NCI-H187 (cell line): ENCODE measurements at regions not wholly inside any gene's neighbourhood (a gene's known extent, or its start where the extent isn't known, plus 50 kb on each side); places are given as distances from the start of the nearest gene placed in this dataset.
"Not testable (repeated sequence)": the region's sequence is repeated elsewhere in the genome, so short reads cannot be mapped to it uniquely, and the experiment has no call there.

Experiments
- DNase-seq, 2 experiments: peaks; one replicate each; lab custom pipeline; 2025; lab: John Stamatoyannopoulos, UW

DNA sequence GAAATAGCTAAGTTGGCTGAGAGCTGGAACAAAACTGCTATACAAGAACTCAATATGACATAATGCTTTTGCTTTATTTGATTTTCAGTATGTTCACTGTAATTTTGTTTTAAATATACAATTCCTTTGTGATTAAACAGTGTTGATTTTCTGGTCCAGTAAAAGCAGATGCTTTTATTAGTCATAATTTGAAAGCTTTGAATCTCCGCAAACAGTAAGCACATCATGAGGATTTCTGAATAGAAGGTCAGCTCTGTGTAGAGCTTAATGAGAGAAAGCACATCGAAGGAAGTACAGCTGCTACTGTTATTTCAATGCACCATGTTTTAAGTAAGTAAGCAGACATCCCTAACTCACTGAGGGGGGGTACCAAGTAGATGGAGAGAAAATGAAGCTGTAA lies 701.3 kb upstream of the ACO1 start:
- no peak for DNase-seq

DNA sequence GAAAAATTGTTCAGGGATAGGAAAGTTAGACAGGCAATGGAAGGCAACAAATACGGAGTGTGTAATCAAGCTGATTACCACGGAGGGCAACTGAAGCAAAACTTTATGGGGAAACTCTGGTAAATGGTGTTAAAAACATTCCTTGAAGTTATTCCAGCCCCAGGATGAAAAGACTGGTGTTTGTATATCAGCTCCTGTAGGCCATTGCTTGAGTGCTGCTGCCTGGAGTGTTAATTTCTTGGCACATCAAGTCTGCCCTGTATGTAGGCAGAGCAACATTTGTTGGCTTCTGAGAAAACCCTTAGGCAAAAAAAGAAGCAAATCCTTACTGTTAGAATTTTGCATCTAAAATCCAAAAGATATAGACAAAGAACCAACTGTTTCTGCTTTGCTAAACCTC lies 686.5 kb upstream of the ACO1 start:
- DNase-seq: no peak

DNA sequence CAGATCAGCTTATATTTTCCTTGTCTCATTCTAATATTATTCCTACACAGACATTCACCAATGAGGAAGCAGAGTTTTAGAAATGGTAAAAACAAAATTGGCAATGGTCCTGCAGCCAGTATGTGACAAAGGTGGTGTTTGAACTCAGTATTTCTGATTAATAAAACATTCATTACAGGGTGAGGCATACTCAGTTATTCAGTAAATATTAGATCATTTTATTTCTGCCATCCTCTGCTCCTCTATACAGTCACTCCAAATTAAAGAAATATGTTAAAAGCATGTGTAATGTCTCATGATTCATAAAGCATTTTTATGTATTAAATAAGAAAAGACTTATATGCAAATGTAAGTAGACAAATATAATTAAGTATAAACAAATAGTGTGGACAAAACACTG lies 684.6 kb upstream of the ACO1 start:
- no peak for DNase-seq

DNA sequence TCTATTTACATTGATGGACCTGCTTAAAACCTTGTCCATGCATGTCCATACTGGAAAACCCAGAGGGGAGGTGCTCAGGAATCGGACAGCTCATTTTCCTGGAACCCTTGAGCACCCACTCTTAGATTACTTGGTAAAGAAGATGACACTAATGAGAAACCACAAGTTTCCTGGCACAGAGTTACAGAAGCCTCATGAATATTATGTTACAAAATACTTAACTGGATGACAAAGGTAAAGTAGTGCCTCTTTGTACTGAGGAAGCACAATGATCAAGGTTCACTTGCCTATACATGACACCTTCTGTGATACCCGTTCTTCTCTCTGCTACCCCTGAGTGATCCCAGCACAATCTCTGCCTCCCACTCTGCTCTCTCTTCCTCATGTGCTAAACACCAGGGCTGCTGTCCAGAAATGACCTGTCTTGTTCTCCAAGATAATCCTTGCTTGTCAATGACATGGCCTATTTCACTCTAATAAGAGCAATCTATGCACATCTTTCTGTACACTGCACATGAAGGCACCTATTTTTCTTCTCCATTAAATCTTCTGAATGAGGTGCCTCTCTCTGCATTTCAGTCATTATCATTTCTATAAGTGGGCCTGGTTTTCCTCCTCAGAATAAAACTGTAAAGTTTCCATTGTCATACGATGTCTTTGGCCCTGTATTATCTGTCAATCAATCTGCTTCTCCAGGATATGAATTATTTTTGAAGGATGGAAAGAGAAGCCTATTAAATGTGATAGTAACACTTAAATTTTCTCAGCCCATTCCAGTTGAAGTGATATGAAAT lies 684.0 kb upstream of the ACO1 start:
- peak in 1 of 2 experiments; percentile 16 for DNase-seq

DNA sequence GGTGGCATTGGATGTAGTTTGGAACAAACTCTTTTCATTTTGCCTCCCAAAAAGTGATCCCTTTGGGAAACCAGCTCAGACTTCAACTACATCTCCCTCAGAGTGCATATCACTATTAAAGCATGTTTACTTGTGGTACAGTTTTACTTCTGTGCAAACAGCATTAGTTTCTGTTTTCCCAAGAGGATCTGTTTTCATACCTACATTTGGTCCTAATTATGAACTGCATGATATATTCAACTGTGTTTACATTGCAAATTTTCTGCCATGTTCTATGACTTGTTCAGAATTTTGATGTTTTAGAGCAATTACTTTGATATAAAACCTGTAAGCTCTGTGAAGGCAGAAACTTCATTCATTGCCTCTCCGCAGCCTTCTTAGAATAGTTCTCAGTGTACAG lies 681.5 kb upstream of the ACO1 start:
- no peak for DNase-seq

DNA sequence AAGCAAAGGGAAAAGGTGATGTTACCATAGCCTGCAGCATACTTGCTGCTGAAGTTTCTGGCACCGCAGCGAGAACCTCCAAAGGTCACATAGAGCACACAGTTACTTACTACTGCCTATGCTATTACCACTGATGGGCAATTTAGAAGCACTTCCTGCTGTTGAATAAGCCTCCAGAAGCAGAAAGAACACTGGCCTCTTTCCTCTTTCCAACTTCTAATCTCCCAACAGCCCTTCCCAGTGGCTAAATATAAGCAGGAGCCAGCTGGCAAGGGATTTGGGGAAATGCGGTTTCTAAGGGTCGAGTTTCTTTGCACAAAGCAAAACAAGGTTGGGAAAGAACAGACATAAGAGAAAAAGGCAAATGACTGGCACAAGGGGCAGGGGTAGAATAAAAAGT lies 669.2 kb upstream of the ACO1 start:
- DNase-seq: no peak

DNA sequence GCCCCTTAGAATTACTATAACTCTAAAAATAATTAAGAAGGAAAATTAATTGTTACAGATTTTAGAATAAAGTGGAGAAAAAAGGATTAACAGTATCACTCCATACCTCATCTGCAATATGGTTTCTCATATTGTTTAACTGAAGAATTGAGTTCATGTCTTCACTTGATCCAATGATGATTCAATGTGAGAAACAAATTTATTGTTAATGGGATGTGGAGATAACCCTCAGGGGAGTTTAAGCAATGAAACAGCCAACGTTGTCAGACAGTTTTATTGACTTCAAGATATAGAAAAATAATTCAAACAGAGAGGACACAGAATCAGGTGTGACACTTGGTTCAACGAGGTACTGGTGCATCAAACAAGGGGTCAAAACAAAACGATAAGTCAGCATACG lies 665.2 kb upstream of the ACO1 start:
- no peak for DNase-seq

DNA sequence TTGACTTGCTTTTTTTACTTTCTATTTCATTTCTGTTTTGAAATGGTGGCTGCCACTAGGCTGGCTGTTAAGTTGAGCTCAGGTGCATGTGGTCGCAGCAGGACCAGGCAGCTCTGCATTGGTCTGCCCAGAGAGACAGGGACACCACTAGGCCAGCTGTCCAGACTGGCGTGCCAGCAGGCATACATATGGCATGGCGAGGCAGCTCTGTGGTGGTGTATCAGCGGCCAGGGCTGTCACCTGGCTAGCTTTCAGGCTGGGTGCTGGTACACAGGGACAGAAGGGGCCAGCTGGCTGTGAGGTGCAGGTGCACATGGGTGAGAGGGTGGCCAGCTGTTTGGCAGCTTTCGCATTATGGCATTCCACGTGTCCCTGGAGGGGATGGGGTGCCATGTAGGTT lies 654.0 kb upstream of the ACO1 start:
- no peak for DNase-seq

DNA sequence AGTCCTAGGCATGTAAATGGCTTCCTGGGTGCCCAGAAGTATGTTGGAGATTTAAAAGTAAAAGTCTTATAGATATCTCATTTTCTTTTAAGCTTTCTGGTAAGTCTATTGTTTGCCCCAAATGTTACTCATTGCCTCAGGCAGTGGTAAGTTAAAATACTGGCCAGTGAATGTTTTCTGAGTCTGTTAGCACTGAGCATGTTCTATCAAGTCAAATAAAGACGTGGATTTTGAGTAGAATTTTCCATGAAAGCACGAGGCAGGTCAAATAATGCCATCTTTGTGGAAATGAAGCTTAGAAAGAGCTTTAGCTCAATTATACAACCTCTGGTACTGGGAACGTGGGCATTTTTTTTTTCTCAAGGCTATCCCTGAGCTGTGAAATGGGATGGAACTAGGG lies 651.3 kb upstream of the ACO1 start:
- DNase-seq: no peak

DNA sequence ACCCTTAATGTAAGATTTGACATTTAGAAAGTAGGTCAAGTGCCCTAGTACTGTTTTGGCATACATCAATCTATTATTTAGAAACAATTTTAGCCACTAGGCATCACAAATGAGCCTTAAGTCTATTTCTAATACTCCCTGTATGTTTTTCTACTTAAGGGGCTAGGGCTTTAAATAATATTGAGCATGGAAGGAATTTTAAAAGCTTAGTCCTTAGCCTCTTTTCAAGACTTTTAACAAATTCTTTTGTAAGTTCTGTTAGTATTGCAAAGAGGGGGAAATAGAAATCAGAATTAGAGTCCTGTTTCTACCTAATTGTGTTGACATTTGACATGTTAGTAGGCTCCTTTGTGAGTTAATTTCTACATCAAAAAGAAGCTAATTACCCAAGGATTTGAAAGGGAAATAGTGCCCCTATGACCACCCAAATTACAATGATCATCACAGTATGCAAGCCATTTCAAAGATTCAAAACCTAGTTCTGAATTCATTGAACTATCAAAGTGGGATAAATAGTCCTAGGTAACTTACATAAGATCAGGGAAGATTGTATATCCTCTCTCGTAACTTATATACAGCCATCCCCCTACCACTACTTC lies 647.8 kb upstream of the ACO1 start:
- no peak for DNase-seq

DNA sequence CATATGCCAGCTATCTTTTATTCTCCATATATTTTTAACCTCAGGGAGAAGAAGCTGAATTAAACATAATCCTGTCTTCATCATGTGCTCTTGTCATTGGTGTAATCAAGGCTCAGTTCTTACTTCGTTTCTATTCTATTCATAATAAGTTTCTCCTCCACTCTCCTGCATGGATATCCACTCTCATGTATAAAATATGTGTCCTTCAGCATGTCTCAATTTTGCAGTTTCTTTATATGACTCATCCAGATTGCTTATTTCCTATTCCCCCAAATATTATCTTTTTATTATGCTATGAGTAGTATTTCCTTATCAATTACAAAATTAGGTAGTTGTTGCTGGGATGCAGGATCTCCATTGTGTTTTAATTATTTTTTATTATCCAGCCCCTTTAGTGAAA lies 643.7 kb upstream of the ACO1 start:
- no peak for DNase-seq

DNA sequence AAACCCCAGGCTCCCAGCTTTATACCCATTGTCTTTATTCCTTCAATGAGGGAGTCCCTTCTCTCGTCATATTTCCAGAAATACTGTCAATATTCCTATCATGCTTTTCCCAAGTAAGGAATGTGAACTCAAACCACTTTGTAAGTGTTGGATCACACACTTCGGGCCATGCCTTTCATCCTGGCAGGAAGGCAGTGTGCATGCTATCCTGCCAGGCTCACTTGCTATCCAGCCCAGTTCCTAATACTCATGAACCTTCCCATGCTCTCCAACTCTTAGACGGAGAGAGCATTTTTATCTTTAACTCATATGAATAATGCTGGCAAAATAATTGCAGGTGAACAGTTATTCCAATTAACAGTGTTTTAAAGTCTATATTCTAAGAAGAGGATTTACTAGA lies 639.9 kb upstream of the ACO1 start:
- no peak for DNase-seq

DNA sequence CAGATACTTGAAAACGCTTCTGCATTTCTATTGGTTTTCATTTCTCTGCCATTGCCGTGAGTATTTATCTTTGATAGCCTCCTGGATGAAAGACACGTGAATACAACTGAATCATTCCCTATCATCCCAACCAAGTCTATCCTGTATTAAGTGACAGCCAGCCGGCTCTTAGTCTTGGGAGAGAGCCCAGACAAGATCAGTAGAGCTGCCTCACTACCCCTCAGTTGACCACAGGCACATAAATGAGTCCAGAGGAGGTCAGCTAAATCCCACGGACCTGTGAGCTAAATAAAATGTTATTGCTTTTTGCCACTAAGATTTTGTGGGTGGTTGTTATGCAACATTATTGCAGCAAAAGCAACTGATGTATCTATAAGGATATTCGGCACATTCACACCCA lies 639.0 kb upstream of the ACO1 start:
- no peak for DNase-seq

DNA sequence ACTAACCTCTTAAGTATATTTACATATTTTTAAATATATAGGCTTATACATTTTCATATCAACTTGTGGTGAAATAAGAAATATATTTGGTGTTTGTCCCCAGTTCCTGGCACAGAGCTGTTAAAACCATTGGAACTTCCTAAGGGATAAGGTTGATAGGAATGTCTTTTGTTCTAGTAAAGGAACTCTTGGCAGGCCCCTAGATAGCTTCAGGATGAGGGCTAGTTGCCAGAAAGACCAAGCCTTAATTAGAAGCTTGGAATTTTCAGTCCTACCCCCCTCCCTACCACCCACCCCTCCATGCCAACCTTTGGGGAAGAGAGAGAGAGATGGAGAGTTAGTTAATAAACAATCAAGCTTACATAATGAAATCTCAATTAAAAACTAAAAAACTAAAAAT lies 638.6 kb upstream of the ACO1 start:
- no peak for DNase-seq

DNA sequence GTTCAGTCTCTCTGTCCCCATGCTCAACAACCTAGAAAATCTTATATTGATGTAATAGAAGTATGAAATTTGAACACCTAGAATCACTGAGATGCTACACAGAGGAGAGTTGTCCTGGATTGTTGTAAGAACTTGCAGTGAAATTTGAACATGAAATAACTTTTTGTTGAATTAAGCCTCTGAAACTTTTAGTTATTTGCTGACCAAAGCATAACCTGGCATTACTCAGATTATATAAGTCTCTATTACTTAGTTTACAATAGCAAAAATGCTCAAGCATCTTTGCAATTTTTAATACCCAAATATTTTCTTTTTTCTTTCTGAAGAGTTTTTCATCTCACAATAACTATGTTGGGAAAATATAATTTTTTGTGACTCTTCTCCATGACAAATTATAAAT lies 630.7 kb upstream of the ACO1 start:
- no peak for DNase-seq

DNA sequence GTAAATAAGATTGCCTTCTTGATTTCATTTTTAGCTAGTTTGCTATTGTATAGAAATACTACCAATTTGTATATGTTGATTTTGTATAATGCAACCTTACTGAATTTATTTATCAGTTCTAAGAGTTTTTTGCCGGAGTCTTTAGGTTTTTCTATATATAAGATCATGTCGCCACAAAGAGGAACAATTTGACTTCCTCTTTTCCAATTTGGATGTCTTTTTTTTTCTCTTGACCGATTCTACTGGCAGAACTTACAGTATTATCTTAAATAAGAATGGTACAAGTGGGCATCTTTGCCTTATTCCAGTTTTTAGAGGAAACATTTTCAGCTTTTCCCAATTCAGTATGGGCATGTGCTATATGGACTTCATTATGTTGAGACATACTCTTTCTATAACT lies 624.7 kb upstream of the ACO1 start:
- DNase-seq: no peak

DNA sequence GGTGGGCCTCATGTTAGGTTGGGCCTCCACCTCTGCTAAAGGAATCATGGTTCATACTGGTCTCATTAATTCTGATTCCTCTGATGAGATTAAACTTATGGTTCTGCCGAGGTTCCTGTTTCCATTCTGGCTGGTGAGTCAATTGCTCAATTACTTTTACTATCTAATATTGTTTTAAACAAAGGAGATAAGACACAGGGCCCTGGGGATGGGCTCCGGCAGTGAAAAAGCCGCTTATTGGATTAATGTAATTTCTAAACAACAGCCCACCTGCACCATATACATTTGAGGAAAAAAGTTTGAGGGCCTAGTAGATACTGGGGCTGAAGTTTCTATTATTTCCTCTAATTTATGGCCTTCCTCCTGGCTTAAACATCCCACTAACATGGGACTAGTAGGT lies 610.4 kb upstream of the ACO1 start:
- not testable (repeated sequence) for DNase-seq

DNA sequence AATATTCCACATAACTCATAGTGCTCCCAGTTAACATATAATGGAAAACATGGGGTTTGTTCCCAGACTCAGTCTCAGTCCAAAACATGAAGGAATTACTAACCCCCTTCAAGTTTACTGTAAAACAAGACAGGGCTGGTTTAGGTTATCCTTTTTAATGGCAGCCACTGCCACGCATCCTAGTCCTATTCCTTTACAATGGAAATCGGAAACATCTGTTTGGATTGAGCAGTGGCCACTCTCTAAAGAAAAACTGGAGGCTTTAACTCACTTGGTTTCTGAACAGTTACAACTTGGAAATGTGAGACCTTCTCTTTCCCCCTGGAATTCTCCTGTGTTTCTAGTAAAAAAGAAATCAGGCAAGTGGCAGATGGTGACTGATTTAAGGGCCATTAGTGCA lies 609.9 kb upstream of the ACO1 start:
- no peak for DNase-seq

DNA sequence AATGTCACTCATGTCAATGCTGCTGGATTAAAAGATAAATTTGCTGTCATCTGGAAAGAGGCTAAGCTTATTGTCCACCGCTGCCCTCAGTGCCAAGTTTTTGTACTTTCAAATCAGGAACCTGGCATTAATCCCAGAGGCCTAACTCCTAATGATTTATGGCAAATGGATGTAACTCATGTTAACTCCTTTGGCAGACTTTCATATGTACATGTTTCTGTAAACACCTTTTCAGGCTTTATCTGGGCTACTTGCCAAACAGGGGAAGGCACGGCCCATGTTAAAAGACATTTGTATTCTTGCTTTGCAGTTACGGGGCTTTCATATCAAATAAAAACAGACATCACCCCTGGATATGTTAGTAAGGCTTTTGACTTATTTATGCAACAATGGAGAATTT lies 608.0 kb upstream of the ACO1 start:
- no peak for DNase-seq

DNA sequence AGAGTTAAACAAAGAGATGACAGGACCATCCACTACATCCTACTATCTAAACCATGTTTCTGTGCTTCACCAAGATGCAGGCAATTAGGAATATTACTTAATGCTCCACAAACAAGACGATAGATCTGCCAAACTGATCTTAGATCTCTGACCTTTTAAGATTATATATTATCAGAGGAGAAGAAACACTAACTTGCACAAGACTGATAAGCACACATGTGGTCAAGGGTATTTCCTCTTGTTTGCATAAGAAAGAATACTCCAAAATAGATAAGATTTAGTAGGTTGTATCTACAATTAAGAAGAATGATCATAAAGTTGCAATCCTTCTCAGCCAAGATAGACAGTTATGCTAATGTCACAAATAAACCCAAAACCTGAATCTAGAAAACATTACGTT lies 601.0 kb upstream of the ACO1 start:
- no peak for DNase-seq

DNA sequence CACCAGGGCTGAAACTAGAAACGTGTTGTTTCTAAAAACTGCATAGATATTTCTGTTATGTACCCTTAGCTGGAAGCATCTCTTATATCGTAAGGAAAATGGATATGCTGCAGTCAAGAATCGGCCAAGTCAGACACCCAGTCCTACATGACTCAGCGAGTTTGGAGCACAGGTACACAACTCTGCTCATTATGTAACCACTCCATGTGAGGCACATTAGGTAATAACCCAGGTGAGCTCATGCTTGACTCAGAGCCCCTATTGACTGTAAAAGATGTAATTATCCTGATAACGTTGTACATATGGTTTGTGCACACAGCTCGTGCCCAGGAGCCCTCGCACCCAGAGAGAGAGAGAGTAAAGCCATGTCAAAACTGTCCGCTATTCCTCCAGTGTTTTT lies 593.7 kb upstream of the ACO1 start:
- DNase-seq: no peak

DNA sequence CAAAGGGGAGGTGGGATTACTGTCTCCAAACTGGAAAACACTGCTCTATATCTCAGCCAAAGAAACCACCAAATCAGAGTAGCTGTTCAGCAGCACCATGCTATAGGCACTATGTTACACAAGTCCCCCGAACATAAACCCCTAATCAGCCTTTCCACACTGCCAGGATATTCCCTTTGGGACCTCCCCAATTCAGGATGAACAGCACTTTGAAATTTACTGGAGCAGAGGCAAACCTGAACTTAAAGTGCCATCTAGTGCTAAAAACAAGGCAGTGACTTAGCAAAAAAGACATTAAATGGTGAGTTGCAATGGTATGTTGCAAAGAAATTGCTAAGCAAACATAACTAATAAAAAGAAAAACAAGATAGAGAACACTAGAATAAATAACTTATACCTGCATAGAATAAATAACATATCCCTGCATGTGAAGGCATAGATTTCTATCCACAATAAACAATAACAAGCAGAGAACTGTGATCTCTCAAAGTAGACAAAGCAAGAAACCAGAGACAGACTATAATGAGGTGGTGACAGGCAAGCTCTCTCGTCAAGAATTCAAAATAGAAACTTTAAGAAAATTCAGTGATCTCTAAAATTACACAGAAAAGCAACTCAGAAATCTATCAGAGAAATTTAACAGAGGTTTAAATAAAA lies 584.4 kb upstream of the ACO1 start:
- no peak for DNase-seq

DNA sequence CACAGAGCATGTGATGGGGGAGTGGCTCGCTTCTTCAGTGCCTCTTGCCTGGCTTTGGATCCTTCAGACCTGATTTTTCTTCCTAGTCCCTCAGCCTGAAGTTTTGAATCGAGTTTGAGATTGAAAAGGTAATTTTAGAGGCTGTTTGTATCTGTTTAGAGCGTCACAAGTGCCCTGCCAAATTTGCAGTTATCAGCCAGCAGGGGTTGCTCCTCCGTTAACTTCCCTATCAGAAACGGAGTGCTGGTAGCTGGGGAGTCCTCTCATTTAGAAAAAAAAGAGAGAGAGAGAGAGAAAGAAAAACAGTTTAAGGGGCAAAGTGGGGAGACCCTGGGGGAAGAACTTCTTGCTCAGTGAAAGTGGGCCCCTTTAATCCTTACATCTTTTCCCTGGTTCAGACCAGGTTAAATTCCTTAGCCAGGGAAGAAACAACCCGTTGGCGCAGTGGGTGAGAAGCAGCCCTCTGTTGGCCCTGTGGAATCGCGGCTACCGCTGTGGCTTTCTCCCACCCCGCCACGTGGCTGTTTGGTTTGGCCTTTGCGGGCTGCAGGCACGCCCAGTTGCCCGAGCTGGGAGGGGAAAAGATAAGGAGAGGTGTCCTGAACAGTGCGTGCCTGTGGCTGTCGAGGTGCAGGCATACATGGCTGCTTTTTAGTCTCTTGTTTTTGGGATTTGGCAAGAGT lies 576.7 kb upstream of the ACO1 start:
- DNase-seq: peak in 1 of 2 experiments; percentile 3
